Astrocyte (in vitro differentiated cells and primary cell): ENCODE measurements at regions not wholly inside any gene's neighbourhood (a gene's known extent, or its start where the extent isn't known, plus 50 kb on each side); places are given as distances from the start of the nearest gene placed in this dataset.

ENCODE experiments used
- DNase-seq: peaks from one replicate; pipeline ENCODE4 v3.0.0-alpha.2; 2010; ENCODE audit warnings: low read depth
- FAIRE-seq: peaks from 2 replicates; lab custom pipeline; 2011; peaks lifted over from hg19 to GRCh38; lab: Jason Lieb, UNC
- H2AFZ ChIP-seq: 2 replicates; pipeline ENCODE4 v1.6.0; 2012; ENCODE audit warnings: low read depth, low read length, inconsistent platforms
- H3K27ac ChIP-seq: 2 replicates; pipeline ENCODE4 v1.5.1; 2011; ENCODE audit warnings: low read depth, low read length, inconsistent platforms
- H3K27me3 ChIP-seq: 2 replicates; pipeline ENCODE4 v1.6.0; 2011; ENCODE audit warnings: low read length, inconsistent platforms; ENCODE audit not compliant: insufficient read depth
- H3K36me3 ChIP-seq: 2 replicates; pipeline ENCODE4 v1.5.1; 2011; ENCODE audit warnings: low read length, inconsistent platforms; ENCODE audit not compliant: insufficient read depth
- H3K4me1 ChIP-seq: 2 replicates; pipeline ENCODE4 v1.5.1; 2011; ENCODE audit warnings: low read length, inconsistent platforms; ENCODE audit not compliant: insufficient read depth
- H3K4me2 ChIP-seq: 2 replicates; pipeline ENCODE4 v1.6.0; 2012; ENCODE audit warnings: low read length, inconsistent platforms
- H3K4me3 ChIP-seq: 2 replicates; pipeline ENCODE4 v1.5.1; 2011; ENCODE audit warnings: low read depth, mild to moderate bottlenecking, low read length, inconsistent platforms; ENCODE audit not compliant: insufficient read depth
- H3K79me2 ChIP-seq: 2 replicates; pipeline ENCODE4 v1.6.0; 2012; ENCODE audit warnings: mild to moderate bottlenecking, low read length, inconsistent platforms; ENCODE audit not compliant: insufficient read depth
- H3K9ac ChIP-seq: 2 replicates; pipeline ENCODE4 v1.6.0; 2012; ENCODE audit warnings: mild to moderate bottlenecking, low read length, inconsistent platforms
- H3K9me3 ChIP-seq: 2 replicates; pipeline ENCODE4 v1.5.1; 2012; ENCODE audit warnings: low read depth, mild to moderate bottlenecking, low read length, inconsistent platforms; ENCODE audit not compliant: insufficient read depth
- H4K20me1 ChIP-seq: 2 replicates; pipeline ENCODE4 v1.6.0; 2012; ENCODE audit warnings: low read length, inconsistent platforms; ENCODE audit not compliant: insufficient read depth
- H3K27ac Mint-ChIP-seq: one replicate; pipeline ENCODE4 v1.8.0; 2021; ENCODE audit warnings: mild to moderate bottlenecking, mixed read lengths; ENCODE audit not compliant: unreplicated experiment
- H3K27me3 Mint-ChIP-seq: one replicate; pipeline ENCODE4 v1.8.0; 2021; ENCODE audit warnings: low read depth, mixed read lengths; ENCODE audit not compliant: unreplicated experiment
- H3K36me3 Mint-ChIP-seq: one replicate; pipeline ENCODE4 v1.8.0; 2021; ENCODE audit warnings: low read depth, mixed read lengths; ENCODE audit not compliant: unreplicated experiment
- H3K4me1 Mint-ChIP-seq: one replicate; pipeline ENCODE4 v1.8.0; 2021; ENCODE audit warnings: low read depth, mixed read lengths; ENCODE audit not compliant: unreplicated experiment
- H3K4me3 Mint-ChIP-seq: one replicate; pipeline ENCODE4 v1.8.0; 2021; ENCODE audit warnings: mild to moderate bottlenecking, moderate library complexity, mixed read lengths; ENCODE audit not compliant: unreplicated experiment
- H3K9me3 Mint-ChIP-seq: one replicate; pipeline ENCODE4 v1.8.0; 2021; ENCODE audit warnings: mild to moderate bottlenecking, mixed read lengths; ENCODE audit not compliant: unreplicated experiment
- EZH2 ChIP-seq: IDR thresholded peaks from 2 replicates; pipeline ENCODE4 v1.6.1; 2012; ENCODE audit warnings: mild to moderate bottlenecking, low read length, inconsistent platforms; ENCODE audit not compliant: insufficient read depth
- TF ChIP-seq, protein P1 (sequence below): IDR thresholded peaks from 2 replicates; pipeline ENCODE4 v1.5.1; 2011; ENCODE audit warnings: low read depth, mild to moderate bottlenecking, inconsistent platforms, low read length, moderate library complexity; ENCODE audit not compliant: insufficient read depth

GRCh38 chr1:69195136-69195535 is 372.6 kb upstream of the LRRC7 start:
- Mint-ChIP-seq H3K4me3 (no peak overlapping the region), H3K9me3 (no peaks in the 10 kb centered on the region), H3K27me3 (no peaks in the 10 kb centered on the region), H3K4me1 (peaks cover 2% of the 10 kb centered on the region), H3K27ac (no peak overlapping the region), H3K36me3 (no peaks in the 10 kb centered on the region)
- Histone ChIP-seq H3K27ac (no peak overlapping the region), H2AFZ (no peak overlapping the region), H3K36me3 (no peaks in the 10 kb centered on the region), H3K79me2 (no peaks in the 10 kb centered on the region), H3K9ac (no peak overlapping the region), H3K27me3 (no peaks in the 10 kb centered on the region), H3K4me3 (no peak overlapping the region), H4K20me1 (no peaks in the 10 kb centered on the region), H3K4me1 (no peaks in the 10 kb centered on the region), H3K9me3 (no peaks in the 10 kb centered on the region), H3K4me2 (no peak overlapping the region)
- TF ChIP-seq, protein P1, sequence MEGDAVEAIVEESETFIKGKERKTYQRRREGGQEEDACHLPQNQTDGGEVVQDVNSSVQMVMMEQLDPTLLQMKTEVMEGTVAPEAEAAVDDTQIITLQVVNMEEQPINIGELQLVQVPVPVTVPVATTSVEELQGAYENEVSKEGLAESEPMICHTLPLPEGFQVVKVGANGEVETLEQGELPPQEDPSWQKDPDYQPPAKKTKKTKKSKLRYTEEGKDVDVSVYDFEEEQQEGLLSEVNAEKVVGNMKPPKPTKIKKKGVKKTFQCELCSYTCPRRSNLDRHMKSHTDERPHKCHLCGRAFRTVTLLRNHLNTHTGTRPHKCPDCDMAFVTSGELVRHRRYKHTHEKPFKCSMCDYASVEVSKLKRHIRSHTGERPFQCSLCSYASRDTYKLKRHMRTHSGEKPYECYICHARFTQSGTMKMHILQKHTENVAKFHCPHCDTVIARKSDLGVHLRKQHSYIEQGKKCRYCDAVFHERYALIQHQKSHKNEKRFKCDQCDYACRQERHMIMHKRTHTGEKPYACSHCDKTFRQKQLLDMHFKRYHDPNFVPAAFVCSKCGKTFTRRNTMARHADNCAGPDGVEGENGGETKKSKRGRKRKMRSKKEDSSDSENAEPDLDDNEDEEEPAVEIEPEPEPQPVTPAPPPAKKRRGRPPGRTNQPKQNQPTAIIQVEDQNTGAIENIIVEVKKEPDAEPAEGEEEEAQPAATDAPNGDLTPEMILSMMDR: no peak
- no peak for TF ChIP-seq EZH2
- FAIRE-seq: no peak
- no peak for DNase-seq

DNA sequence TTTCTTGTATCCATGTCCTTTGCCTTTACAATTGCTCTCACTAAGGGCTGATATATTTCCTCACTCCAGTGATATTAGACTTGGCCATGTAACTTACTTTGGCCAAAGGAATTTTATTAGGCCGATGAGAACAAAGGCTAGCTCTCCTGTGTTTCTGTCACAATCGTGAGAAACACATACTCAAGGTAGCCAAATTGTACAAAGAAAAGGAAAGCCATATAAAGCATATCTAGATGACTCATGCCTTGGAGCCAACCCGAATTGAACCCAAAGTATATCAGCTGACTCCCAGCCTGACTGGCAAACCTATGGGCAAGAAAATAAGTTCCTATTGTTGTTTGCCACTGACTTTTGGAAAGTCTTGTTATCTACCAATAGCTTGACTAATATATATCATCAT is 371.7 kb upstream of the LRRC7 start:
- H3K4me3 Mint-ChIP-seq: no peak overlapping the region
- no peaks in the 10 kb centered on the region for H3K36me3 Mint-ChIP-seq
- TF ChIP-seq, protein P1: no peak
- TF ChIP-seq EZH2: no peak
- no peak overlapping the region for H3K9ac ChIP-seq
- DNase-seq (no peak), FAIRE-seq (no peak)
- H3K79me2 ChIP-seq: no peaks in the 10 kb centered on the region
- H3K4me2 ChIP-seq: no peak overlapping the region
- H3K27ac ChIP-seq: no peak overlapping the region
- no peaks in the 10 kb centered on the region for H4K20me1 ChIP-seq
- H3K4me1 ChIP-seq: no peaks in the 10 kb centered on the region
- peaks cover 3% of the 10 kb centered on the region for H3K27me3 Mint-ChIP-seq
- no peak overlapping the region for H3K4me3 ChIP-seq
- no peak overlapping the region for H2AFZ ChIP-seq
- no peaks in the 10 kb centered on the region for H3K9me3 ChIP-seq
- no peaks in the 10 kb centered on the region for H3K36me3 ChIP-seq
- H3K9me3 Mint-ChIP-seq: no peaks in the 10 kb centered on the region
- H3K27me3 ChIP-seq: no peaks in the 10 kb centered on the region
- H3K4me1 Mint-ChIP-seq: peaks cover 2% of the 10 kb centered on the region
- H3K27ac Mint-ChIP-seq: no peak overlapping the region

GRCh38 chr1:69197816-69198215 is 369.9 kb upstream of the LRRC7 start:
- H3K4me1 Mint-ChIP-seq: peaks cover 2% of the 10 kb centered on the region
- no peak overlapping the region for H3K4me2 ChIP-seq
- no peaks in the 10 kb centered on the region for H3K27me3 ChIP-seq
- H3K4me3 Mint-ChIP-seq: no peak overlapping the region
- no peak overlapping the region for H3K27ac ChIP-seq
- H3K36me3 ChIP-seq: no peaks in the 10 kb centered on the region
- FAIRE-seq: no peak
- H3K27me3 Mint-ChIP-seq: peaks cover 3% of the 10 kb centered on the region
- TF ChIP-seq, protein P1: no peak
- TF ChIP-seq EZH2: no peak
- H3K9me3 ChIP-seq: no peaks in the 10 kb centered on the region
- H3K4me1 ChIP-seq: no peaks in the 10 kb centered on the region
- no peak overlapping the region for H3K9ac ChIP-seq
- no peak overlapping the region for H2AFZ ChIP-seq
- H4K20me1 ChIP-seq: no peaks in the 10 kb centered on the region
- no peak overlapping the region for H3K27ac Mint-ChIP-seq
- no peaks in the 10 kb centered on the region for H3K79me2 ChIP-seq
- no peaks in the 10 kb centered on the region for H3K9me3 Mint-ChIP-seq
- H3K4me3 ChIP-seq: no peak overlapping the region
- no peaks in the 10 kb centered on the region for H3K36me3 Mint-ChIP-seq
- no peak for DNase-seq
